ENCODE measurements at regions not wholly inside any gene's neighbourhood (a gene's known extent, or its start where the extent isn't known, plus 50 kb on each side); places are given as distances from the start of the nearest gene placed in this dataset.

GRCh38 chr11:26021017-26021416 is 310.9 kb upstream of the ANO3 start:
- TF ChIP-seq EZH2 (IDR thresholded peaks at IDR 0.05; ENCODE audit: borderline replicate concordance, low read length), result no peak
- no peak for TF ChIP-seq CTCF (IDR thresholded peaks at IDR 0.05; ENCODE audit: low read length)
